ENCODE measurements at regions not wholly inside any gene's neighbourhood (a gene's known extent, or its start where the extent isn't known, plus 50 kb on each side); places are given as distances from the start of the nearest gene placed in this dataset.
"Not testable (repeated sequence)": the region's sequence is repeated elsewhere in the genome, so short reads cannot be mapped to it uniquely, and the experiment has no call there.

DNA sequence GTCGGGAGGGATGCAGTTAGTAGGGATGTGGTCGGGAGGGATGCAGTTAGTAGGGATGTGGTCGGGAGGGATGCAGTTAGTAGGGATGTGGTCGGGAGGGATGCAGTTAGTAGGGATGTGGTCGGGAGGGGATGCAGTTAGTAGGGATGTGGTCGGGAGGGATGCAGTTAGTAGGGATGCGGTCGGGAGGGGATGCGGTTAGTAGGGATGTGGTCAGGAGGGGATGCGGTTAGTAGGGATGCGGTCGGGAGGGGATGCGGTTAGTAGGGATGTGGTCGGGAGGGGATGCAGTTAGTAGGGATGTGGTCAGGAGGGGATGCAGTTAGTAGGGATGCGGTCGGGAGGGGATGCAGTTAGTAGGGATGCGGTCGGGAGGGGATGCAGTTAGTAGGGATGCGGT lies 96.2 kb downstream of the BDH1 start:
- ATAC-seq, DNase-seq: not testable (repeated sequence)

DNA sequence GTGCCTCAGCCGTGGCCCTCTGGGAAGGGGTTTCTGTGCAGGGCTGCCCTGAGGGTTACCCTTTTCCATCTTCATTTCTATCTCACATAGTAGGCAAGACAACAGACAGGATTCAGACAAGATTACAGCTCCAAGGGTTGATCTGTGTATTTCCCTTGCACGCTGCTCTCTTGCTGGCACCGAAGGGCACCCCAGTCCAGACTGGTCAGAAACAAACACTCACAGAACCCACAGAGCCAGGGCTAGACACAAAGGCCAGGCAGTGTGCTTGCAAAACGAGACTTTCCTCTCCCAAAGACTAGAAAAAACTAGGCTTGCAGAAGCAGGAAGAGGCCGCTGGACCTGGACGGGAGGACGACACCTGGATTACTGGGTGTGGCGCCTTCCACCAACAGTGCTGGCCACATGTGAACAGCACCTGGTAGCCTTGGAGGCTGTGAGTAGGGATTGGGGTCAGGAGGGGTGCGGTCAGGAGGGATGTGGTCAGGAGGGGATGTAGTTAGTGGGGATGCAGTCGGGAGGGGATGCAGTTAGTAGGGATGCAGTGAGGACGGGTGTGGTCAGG lies 96.8 kb downstream of the BDH1 start:
- ATAC-seq, result no peak
- no peak for DNase-seq

DNA sequence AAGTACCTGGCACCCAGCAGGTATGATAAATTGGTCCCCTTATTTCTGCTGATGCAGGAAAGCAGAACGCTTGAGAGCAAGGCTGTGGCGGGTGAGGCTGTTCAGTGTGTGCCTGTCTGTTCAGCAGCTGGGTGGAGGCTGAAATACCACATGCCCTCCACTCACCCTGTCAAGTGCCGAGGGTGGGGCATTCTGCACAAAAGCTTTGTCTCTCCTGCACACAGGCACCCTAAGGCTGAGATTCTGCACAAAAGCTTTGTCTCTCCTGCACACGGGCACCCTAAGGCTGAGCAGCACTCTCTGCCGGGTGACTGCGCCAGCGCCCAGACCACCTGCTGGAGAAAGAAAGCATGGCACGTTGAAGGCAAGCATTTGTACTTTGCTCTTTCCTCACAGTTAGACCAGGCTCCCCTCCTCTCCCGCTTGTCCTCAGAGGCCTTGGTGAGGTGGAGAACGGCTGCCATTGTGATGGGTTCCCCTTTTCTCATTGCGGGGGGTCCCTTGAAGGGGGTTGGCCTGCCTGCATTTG lies 97.5 kb downstream of the BDH1 start:
- ATAC-seq (peak; percentile 70), DNase-seq (peak; percentile 59)

DNA sequence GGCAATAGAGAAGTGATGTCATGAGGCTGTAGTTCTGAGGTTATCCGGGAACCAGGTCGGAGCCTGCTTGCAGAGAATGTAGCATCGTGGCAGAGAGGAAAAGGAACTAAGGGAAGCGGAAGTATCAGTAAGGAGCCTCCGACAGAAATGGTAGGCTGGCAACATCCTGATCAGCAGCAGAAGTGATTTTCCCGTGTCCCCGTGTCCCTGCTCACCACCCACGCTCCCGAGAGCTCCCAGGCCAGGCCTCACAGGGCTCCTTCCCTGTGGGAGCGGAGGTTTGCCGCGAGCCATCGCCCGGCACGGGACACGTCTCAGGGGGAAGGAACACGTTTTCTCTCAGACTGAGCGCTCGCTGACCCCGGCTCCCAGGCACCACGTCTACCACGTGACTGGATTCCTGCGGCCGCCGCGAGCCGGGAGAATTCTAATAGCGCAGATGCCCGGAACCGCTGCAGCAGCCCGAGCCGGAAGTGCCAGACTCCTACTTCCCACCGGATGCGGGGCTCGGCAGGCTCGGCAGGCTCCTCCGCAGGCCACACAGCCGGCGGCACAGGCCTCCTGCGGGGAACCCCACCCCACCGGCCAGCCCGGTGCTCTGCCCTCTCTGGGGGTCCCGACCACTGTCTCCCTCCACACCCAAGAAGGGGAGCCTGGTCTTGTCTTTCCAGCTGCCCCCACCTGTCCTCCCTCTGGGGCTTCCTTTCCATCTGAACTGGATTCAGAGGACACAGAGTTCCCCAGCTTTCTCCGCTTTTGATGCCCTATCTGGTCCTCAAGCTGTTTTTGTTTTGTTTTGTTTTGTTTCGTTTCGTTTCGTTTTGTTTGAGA lies 99.3 kb downstream of the BDH1 start:
- peak; percentile 75 for DNase-seq
- peak; percentile 64 for ATAC-seq

DNA sequence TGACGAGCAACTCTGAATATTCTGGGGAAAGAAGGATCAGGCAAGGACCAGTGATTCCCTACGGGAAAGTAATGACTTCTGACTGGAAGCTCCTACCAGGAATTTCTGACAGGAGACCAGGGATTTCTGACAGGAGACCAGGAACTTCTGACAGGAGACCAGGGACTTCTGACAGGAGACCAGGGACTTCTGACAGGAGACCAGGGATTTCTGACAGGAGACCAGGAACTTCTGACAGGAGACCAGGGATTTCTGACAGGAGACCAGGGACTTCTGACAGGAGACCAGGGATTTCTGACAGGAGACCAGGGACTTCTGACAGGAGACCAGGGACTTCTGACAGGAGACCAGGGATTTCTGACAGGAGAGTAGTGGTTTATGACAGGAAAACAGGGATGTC lies 100.9 kb downstream of the BDH1 start:
- ATAC-seq, result not testable (repeated sequence)

DNA sequence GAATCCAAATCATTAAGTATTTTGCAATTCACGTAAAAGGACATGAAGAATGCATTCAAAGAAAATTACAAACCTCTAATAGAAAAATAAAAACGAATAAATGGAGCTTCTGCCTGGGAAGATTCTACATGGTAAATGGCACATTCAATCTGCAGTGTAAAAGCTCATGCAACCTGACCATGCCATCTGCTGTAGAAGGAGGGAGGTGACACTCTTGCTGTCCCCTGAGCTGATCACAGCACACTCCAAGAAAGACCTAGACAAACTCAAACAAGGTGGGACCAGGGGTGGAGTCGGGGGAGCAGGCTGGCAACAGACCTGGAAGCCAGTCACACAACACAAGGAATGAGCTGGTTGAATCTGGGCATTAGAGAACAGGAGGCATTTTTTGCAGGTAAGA lies 101.8 kb downstream of the BDH1 start:
- peak; percentile 48 for ATAC-seq
- no peak for DNase-seq

More for the DNA sequence above, 100.9 kb downstream of the BDH1 start:
- DNase-seq, result not testable (repeated sequence)

DNA sequence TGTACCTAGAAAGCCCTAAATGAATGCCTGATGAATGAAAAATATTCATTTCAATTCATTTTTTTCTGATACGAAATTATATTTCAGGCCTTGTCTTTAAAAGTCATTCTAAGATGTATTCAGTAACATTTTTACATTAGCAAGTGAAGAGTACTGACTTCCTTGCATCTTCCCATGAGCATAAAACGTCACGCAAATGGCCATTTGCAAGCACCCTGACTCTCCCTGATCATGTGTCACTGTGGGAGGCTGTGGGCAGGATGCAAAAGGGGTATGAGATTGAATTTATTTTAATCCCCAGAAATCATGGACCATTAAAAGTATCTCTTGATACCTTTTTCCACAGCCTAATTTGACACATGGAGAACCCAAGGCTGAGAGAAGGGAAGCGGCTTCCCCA lies 105.0 kb downstream of the BDH1 start:
- no peak for DNase-seq
- no peak for ATAC-seq

DNA sequence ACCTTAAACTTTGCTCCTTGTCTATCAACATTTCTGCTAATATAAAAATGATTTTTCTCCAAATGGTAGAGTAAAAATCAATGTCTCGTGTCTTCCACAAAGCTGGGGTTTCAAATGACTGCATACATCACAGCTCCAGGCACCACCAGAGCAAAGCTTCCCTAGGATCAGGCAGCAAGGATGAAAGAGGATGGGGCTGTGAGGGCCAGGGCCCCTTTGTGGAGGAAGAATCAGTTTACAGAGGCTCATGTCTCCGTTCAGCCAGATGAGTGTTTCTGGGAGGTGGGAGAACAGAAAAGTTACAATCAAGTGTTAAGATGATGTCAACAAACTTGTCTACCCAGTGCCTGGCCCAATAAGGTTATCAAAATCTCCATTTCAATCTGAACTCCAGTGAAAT lies 105.5 kb downstream of the BDH1 start:
- ATAC-seq (no peak), DNase-seq (no peak)

DNA sequence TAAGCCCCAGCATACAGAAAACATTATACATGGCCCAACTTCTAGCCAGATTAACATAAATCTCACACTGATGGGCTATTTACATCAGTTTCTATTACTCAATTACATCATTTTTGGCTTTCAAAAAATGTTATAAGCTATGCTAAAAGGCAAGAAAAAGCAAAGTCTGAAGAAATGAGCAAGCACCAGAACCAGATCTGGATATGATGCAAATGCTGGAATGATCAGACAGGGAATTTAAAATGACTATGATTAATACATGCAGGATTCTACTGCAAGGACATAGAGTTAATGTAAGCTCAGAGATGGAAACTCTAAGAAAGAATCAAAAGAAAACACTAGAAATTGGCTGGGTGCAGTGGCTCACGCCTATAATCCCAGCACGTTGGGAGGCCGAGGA lies 106.6 kb downstream of the BDH1 start:
- not testable (repeated sequence) for DNase-seq, ATAC-seq

DNA sequence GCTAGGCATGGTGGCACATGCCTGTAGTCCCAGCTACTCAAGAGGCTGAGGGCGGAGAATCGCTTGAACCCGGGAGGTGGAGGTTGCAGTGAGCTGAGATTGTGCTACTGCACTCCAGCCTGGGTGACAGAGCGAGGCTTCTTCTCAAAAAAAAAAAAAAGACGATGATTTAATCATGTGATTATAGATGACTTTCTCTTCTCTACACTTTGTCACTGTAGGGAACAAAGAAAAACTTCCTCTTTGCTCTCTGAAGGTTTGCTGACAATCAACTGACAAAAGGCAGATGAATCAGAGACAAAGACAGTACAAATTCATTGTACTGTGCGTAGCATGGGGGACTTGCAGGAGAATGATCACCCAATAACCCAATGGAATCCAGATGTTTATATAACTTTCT lies 108.0 kb downstream of the BDH1 start:
- ATAC-seq, DNase-seq: not testable (repeated sequence)

DNA sequence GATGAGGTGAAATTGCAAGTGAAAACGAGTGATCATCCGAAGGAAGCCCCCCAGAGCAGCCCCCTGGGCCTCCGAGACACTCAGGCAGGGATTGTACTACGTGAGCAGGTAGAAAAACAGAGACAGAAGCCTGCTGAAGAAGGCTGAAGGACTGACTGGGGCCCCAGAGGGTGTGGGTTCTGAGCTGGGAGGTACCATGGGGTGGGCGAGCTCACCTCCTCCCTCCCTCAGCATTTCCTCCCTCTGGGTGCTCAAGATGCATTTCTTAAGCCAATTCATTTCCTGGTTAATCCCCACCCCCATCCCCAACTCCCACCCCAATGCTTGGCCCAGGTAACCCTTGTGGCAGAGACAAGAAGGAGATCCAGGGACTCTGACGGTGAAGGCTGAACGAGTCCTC lies 108.7 kb downstream of the BDH1 start:
- ATAC-seq, result peak; percentile 23
- DNase-seq, result no peak

DNA sequence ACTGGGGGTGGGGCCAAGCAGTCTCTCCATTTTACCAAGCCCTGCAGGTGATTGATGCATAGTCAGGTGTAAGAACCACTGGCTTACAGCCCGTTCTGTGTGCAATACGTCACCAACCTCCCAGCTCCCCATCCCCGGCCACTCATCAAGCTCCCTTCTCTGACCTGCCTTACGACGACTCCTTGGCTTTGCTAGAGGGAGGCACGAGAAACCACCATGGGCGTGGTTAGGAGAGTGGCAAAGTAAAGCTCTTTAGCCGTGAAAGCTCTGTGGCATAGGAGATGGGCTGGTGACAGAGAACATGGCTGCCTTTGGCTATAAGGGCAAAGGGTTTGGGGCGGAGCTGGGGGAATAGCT lies 109.1 kb downstream of the BDH1 start:
- DNase-seq, result no peak
- ATAC-seq, result no peak

DNA sequence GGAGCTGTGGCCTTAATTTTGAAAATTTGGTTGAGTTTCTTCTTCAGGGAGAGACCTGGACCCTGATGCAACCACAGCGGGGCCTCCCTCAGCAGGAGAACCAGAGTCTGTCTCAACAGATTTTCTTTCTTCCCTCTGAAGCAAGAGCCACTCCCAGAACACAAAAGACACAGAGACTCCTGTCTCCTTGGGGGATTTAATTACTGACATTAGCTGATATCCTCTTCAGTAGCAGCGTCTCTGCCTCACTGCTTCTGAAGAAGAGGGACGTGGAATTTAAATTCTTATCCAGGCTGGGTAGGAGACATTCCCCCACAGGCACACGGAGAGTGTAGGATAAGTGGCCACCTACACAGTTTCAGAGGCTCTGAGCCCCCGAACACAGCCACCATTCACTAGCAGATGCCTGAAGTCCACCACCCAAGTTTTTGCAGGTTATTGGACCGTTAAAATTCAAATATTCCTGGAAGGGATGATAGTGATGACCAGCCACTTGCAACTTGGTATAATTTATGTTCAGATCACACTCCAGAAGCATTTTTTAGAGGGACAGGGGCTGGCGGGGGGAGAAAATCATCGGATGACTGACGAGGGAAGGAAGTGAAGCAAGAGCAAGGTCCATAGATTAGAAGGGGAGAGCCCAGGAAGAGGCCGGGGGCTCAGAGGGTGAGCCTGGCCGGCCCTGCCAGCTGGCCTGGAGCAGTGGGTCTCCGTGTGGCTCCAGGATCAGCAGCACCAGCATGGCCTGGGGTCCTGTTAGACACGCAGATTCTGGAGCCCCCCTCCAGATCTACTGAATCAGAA lies 109.7 kb downstream of the BDH1 start:
- DNase-seq, result no peak
- ATAC-seq, result no peak

DNA sequence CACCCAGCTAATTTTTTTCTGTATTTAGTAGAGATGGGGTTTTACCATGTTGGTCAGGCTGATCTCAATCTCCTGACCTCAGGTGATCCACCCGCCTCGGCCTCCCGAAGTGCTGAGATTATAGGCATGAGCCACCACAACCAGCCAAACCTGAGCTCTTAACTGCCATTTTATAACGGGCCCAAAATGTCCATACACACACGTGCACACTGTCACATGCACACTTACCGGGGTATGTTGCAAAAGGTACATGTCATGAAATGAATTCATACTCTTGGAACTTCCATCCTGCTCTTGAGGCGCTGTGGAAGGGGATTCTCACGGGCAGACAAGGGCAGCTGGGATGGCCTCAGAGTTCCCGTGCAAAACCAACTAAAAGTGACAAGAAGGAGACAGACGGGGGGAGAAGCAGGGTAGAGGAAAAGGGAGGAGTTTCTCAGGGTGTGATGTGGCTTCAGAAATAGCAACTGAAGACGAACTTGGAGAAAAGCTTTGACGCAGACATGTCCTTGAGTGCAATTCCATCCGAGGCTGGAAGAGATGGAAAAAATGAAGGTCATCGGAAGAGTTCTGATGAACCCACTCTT lies 110.9 kb downstream of the BDH1 start:
- no peak for DNase-seq
- ATAC-seq, result no peak

DNA sequence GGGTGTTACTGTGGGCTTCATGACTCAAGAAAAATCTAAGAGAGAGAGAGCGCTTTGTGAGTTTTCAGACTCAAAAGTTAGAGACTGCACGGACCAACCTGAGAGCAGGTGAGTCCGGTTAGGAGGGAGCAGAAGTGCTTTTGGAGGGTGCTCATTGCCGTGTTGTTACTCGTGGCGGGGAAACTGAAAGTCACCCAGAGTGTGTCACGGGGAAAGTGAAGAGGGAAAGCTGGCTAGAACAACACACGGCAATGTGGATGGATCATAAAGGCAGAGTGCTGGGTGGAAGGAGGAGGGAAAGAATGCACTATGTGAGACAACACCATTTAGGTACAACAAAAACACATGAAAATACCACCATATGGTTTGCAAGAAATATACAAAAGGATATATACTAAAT lies 112.3 kb downstream of the BDH1 start:
- DNase-seq, result no peak
- no peak for ATAC-seq

DNA sequence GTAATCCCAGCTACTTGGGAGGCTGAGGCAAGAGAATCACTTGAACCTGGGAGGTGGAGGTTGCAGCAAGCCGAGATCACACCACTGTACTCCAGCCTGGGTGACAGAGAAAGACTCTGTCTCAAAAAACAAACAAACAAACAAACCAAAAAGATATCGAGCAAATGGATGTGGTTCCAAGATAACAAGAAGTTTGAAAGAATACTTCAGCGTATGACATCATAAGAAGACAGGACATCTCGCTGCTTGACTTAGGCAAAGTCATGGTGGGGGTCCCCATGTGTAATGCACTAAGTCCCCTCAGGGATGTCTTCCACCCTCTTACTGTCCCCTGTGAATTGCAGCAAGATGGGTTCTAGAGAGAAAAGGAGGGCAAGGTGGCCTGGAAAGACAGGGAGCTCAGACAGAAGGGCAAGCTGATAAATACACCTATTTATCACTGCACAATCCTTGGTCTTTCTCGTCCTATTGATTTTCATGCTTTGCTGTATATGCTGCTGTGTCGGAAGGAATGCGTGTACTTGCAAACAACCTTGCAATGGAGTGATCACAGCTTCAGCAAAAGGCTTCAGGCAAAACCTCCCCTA lies 115.0 kb downstream of the BDH1 start:
- DNase-seq (no peak), ATAC-seq (no peak)

DNA sequence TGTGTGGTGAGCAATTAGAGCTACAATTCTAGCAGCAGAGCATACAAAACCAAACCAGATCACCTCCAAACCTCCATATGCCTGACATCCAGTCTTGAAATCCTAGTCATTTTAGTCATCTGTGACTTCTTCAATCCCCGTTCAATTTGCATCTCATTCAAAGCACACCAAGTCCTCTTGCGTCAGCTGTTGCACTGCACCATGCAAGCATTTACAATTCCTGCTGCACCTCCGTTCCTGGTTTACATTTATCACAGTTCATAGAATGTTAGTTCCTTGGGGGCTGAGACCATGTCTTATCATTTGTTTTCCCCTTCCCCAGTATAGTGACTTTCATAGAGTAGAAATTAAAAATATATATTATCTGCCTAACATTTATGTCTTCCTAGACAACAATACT lies 116.9 kb downstream of the BDH1 start:
- ATAC-seq, result no peak
- DNase-seq, result no peak

DNA sequence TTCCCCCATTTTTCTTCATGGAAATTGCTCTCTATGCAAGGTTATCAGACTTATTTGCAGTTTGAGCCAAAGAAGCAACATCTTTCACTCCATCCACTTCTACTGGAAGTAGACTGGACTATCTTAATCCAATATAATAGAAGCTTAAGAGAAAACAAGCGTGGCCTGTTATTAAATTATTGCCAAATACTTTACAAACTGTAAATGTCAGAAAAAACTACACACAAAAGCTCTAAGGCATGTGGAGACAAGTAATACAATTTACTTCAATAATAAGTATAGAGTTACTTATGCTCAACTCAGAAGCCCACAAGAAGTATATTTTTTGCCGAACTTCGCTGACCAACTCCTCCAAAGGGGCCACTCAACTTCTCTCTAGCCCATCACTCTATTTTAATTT lies 120.3 kb downstream of the BDH1 start:
- DNase-seq, result no peak
- no peak for ATAC-seq

DNA sequence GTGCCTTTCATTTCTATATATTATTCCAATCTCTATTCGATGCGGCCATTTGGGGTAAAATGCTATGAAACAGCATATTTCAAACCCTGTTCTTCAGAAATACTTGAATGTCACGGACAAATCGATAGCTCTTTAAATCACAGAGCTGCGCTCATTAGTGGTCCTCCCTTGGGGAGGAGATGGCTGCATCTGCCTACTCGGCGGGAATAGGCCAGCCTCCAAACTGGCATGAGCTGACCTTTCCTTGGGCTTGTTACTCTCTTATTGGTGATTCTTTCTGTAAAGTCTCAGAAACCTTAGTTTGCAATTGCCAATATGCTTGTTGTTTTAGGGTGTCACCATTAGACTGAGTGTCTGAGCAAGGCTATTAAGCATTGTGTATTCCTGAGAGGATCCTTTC lies 120.9 kb downstream of the BDH1 start:
- ATAC-seq, result no peak
- no peak for DNase-seq

DNA sequence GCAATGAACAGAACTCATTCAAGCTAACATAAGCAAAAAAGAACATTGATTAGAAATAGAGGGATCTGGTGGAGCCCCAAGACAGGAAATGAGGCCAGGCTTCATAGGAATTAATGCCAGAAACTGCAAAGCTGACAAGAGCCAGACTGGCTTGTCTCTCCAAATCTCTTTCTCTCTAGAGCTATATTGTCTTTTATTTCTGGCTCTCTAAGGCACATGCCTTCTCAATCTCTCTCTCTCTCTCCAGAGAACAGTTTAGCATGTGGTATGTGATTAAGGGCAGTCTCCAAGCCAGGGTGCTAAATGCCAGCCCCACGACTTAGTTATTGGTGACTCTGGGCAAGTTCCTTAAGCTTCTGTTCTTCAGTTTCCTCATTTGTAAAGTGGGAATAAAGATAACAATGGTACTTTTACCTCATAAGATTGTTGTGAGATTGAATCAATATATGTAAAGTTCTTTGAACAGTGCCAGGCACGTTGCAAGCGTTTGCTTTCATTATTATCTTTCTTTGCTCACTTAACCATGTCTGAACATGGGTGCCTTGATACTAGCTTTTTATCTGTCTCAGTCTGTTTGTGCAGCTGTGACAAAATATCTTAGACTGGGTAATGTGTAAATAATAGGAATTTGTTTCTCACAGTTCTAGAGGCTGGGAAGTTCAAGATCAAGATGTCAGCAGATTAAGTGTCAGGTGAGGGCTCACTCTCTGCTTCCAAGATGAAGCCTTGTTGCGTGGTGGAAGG lies 123.2 kb downstream of the BDH1 start:
- DNase-seq, result no peak
- ATAC-seq, result no peak

DNA sequence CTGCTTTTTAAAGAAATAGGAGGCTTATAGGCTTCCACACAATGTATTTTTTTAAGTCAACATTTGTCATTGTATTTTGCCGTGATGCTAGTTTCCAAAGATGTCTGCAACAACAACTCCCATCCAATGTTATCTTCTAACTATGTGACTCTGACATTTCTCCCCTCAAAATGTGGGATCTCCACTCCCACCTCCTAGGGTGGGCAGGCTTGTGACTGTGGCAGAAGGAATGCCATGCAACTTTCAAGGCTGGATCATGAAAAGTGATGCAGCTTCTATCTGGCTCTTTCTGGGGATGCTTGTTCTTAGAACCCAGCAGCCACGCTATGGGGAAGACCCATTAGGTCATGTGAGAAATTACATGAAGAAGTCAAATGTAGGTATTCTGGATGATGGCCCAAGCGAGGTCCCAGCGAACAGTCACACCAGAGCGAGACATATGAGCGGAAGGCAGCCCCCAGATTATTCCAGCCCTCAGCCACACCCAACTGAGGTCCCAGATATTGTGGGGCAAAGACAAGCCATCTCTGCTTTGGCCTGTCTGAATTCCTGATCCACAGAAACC lies 124.3 kb downstream of the BDH1 start:
- no peak for DNase-seq
- ATAC-seq, result no peak

Data from stimulated activated naive CD8-positive, alpha-beta T cell treated with anti-CD3 and anti-CD28 coated beads, Interleukin-15, Interleukin-2, amounts not matched to agents 100 U/mL and 50 U/mL, for 24 hours (primary cell).